ENCODE measurements at regions not wholly inside any gene's neighbourhood (a gene's known extent, or its start where the extent isn't known, plus 50 kb on each side); places are given as distances from the start of the nearest gene placed in this dataset.
"Not testable (repeated sequence)": the region's sequence is repeated elsewhere in the genome, so short reads cannot be mapped to it uniquely, and the experiment has no call there.

DNA sequence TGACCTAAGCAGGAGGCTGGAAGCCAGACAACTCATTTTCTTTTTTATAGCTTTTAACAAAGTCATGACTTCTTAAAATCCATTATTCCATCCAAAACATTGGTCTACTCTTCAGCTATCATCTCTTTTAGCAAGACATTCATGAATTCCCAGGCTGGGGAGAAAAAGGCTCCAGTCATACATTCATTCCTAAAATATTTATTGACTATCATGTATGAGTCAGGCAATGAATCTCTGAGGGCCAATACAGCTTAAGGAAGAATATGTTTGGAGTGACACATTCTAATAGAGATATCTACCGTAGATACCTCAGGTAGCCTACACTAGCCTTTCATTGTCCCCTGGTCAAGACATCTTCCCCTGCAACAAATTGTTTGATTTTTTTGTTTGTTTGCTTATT is 196.4 kb upstream of the NANOGP8 start:
- FAIRE-seq, result no peak
- TF ChIP-seq POLR2AphosphoS5 (IDR thresholded peaks at IDR 0.05; ENCODE audit: low read depth, low read length), result no peak
- TF ChIP-seq TAF1 (IDR thresholded peaks at IDR 0.05; ENCODE audit: borderline replicate concordance, low read depth, low read length), result no peak
- TF ChIP-seq POLR2A (IDR thresholded peaks at IDR 0.05; ENCODE audit: low read depth, low read length), result no peak
- DNase-seq (ENCODE audit: insufficient read length), result no peak

DNA sequence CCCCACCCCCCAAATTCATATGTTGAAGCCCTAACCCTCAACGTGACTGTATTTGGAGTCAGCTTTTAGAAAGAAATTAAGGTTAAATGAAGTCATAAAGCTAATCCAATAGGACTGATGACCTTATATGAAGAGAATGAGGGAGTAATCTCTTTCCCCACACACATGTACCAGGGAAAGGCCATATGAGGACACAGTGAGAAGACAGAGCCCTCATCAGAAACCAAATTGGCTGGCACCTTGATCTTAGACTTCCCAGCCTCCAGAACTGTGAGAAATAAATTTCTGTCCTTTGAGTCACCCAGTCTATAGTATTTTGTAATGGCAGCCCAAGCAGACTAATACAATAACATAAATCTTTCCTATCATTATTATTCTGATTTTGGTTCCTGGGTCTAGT is 194.7 kb upstream of the NANOGP8 start:
- FAIRE-seq, result no peak
- TF ChIP-seq POLR2AphosphoS5 (IDR thresholded peaks at IDR 0.05; ENCODE audit: low read depth, low read length) (no peak), TAF1 (IDR thresholded peaks at IDR 0.05; ENCODE audit: borderline replicate concordance, low read depth, low read length) (no peak), POLR2A (IDR thresholded peaks at IDR 0.05; ENCODE audit: low read depth, low read length) (no peak)
- DNase-seq (ENCODE audit: insufficient read length), result no peak

GRCh38 chr15:35271371-35272043 is 186.4 kb upstream of the NANOGP8 start:
- TF ChIP-seq POLR2A (IDR thresholded peaks at IDR 0.05; ENCODE audit: low read depth, low read length), result no peak
- TF ChIP-seq TAF1 (IDR thresholded peaks at IDR 0.05; ENCODE audit: borderline replicate concordance, low read depth, low read length), result no peak
- TF ChIP-seq POLR2AphosphoS5 (IDR thresholded peaks at IDR 0.05; ENCODE audit: low read depth, low read length), result no peak
- DNase-seq (ENCODE audit: insufficient read length), result no peak
- no peak for FAIRE-seq

GRCh38 chr15:35260941-35261340 is 175.8 kb upstream of the NANOGP8 start:
- FAIRE-seq (no peak), DNase-seq (ENCODE audit: insufficient read length) (no peak)
- TF ChIP-seq POLR2AphosphoS5 (IDR thresholded peaks at IDR 0.05; ENCODE audit: low read depth, low read length) (no peak), TAF1 (IDR thresholded peaks at IDR 0.05; ENCODE audit: borderline replicate concordance, low read depth, low read length) (no peak), POLR2A (IDR thresholded peaks at IDR 0.05; ENCODE audit: low read depth, low read length) (no peak)

- not testable (repeated sequence) for DNase-seq (ENCODE audit: insufficient read length); FAIRE-seq
Measured at GRCh38 chr15:35260274-35260673, 175.2 kb upstream of the NANOGP8 start.

- no peak for DNase-seq (ENCODE audit: insufficient read length)
- no peak for FAIRE-seq
- TF ChIP-seq POLR2A (IDR thresholded peaks at IDR 0.05; ENCODE audit: low read depth, low read length), result no peak
Measured at GRCh38 chr15:35256551-35256950, 171.5 kb upstream of the NANOGP8 start.

- TF ChIP-seq POLR2AphosphoS5 (IDR thresholded peaks at IDR 0.05; ENCODE audit: low read depth, low read length), result no peak
- no peak for TF ChIP-seq TAF1 (IDR thresholded peaks at IDR 0.05; ENCODE audit: borderline replicate concordance, low read depth, low read length)
- no peak for TF ChIP-seq POLR2A (IDR thresholded peaks at IDR 0.05; ENCODE audit: low read depth, low read length)
- DNase-seq (ENCODE audit: insufficient read length) (no peak), FAIRE-seq (no peak)
Measured at GRCh38 chr15:35256141-35256540, 171.0 kb upstream of the NANOGP8 start.

DNA sequence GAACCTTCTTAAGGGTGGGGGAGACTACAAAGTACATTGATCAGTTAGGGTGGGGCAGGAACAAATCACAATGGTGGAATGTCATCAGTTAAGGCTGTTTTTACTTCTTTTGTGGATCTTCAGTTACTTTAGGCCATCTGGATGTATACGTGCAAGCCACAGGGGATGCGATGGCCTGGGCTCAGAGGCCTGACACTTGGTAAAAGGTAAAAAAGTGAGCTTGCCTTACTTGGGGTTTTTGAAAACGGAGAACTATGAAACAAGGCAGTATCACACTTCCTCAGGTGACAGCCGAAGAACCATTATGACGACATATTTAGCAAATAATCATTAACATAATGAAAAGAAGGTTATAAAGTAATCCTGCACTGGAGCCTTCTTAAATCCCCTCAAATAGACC is 169.8 kb upstream of the NANOGP8 start:
- not testable (repeated sequence) for FAIRE-seq; DNase-seq (ENCODE audit: insufficient read length)

GRCh38 chr15:35254062-35254461 is 169.0 kb upstream of the NANOGP8 start:
- DNase-seq (ENCODE audit: insufficient read length) (no peak), FAIRE-seq (no peak)
- no peak for TF ChIP-seq POLR2AphosphoS5 (IDR thresholded peaks at IDR 0.05; ENCODE audit: low read depth, low read length)
- TF ChIP-seq POLR2A (IDR thresholded peaks at IDR 0.05; ENCODE audit: low read depth, low read length), result no peak
- TF ChIP-seq TAF1 (IDR thresholded peaks at IDR 0.05; ENCODE audit: borderline replicate concordance, low read depth, low read length), result no peak

GRCh38 chr15:35252351-35252865 is 167.3 kb upstream of the NANOGP8 start:
- FAIRE-seq (no peak), DNase-seq (ENCODE audit: insufficient read length) (no peak)
- no peak for TF ChIP-seq POLR2A (IDR thresholded peaks at IDR 0.05; ENCODE audit: low read depth, low read length)
- TF ChIP-seq TAF1 (IDR thresholded peaks at IDR 0.05; ENCODE audit: borderline replicate concordance, low read depth, low read length), result no peak
- no peak for TF ChIP-seq POLR2AphosphoS5 (IDR thresholded peaks at IDR 0.05; ENCODE audit: low read depth, low read length)

- no peak for DNase-seq (ENCODE audit: insufficient read length)
- TF ChIP-seq TAF1 (IDR thresholded peaks at IDR 0.05; ENCODE audit: borderline replicate concordance, low read depth, low read length) (no peak), POLR2A (IDR thresholded peaks at IDR 0.05; ENCODE audit: low read depth, low read length) (no peak), POLR2AphosphoS5 (IDR thresholded peaks at IDR 0.05; ENCODE audit: low read depth, low read length) (no peak)
- FAIRE-seq, result no peak
Measured at GRCh38 chr15:35247150-35247549, 162.1 kb upstream of the NANOGP8 start.

DNA sequence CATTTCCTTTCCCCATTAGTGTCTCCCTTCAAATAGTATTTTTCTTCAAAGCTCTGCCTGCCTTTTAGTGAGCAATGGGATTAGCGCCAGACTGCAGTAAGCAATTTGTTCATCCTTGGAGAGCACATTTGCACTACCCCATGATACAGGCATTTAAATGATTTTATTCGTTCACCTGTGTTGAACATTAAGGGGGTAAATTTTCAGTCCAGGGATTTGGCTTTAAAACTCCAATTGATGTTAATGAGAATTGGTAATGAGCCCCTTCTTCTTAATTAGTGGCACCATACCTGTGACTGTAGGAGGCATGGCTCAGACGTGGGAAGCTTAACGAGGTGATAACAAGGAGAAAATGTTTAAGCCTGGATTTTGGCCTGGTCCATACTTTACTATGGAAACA is 161.4 kb upstream of the NANOGP8 start:
- FAIRE-seq, result no peak
- DNase-seq (ENCODE audit: insufficient read length), result no peak
- no peak for TF ChIP-seq POLR2A (IDR thresholded peaks at IDR 0.05; ENCODE audit: low read depth, low read length)
- no peak for TF ChIP-seq POLR2AphosphoS5 (IDR thresholded peaks at IDR 0.05; ENCODE audit: low read depth, low read length)
- no peak for TF ChIP-seq TAF1 (IDR thresholded peaks at IDR 0.05; ENCODE audit: borderline replicate concordance, low read depth, low read length)

GRCh38 chr15:35245681-35246080 is 160.6 kb upstream of the NANOGP8 start:
- not testable (repeated sequence) for FAIRE-seq; DNase-seq (ENCODE audit: insufficient read length)

Measured in GM12892 (cell line).